Gastrocnemius medialis (tissue), 4 donors: ENCODE measurements at regions not wholly inside any gene's neighbourhood (a gene's known extent, or its start where the extent isn't known, plus 50 kb on each side); places are given as distances from the start of the nearest gene placed in this dataset.

Experiments used
- ATAC-seq, 2 donors: fragments of 150-250 bp; one replicate each; pipeline ENCODE4 v1.9.1; 2016
- DNase-seq, 2 donors: peaks; one replicate each; pipeline ENCODE4 v3.0.0-alpha.2; 2019
- H3K27ac ChIP-seq, 4 donors: fragments of 200-600 bp; sonication (generic); 1 replicate in 1 of 4; 2 replicates in 3 of 4; pipeline ENCODE4 v1.5.1; 2016 to 2018; ENCODE audit warnings: mild to moderate bottlenecking in 2 of 4, moderate library complexity in 1 of 4
- H3K27me3 ChIP-seq, 3 donors: fragments of 200-600 bp; sonication (generic) in 2 of 3; 1 replicate in 1 of 3; 2 replicates in 2 of 3; pipeline versions ENCODE4 v1.5.1 to v1.6.0; 2016 to 2019; ENCODE audit warnings: mild to moderate bottlenecking in 1 of 3, moderate library complexity in 1 of 3
- H3K36me3 ChIP-seq, 2 donors: fragments of 200-600 bp; sonication (generic) in 1 of 2; one replicate each; pipeline ENCODE4 v1.5.1; 2017 to 2018
- H3K4me1 ChIP-seq, 2 donors: fragments of 200-600 bp; sonication (generic) in 1 of 2; one replicate each; pipeline ENCODE4 v1.5.1; 2016 to 2017; ENCODE audit warnings: mild to moderate bottlenecking in 2 of 2
- H3K4me3 ChIP-seq, 4 donors: fragments of 200-600 bp; sonication (generic) in 3 of 4; 1 replicate in 1 of 4; 2 replicates in 3 of 4; pipeline ENCODE4 v1.5.1; 2016 to 2019; ENCODE audit warnings: mild to moderate bottlenecking in 2 of 4
- H3K9me3 ChIP-seq, 3 donors: fragments of 200-600 bp; sonication (generic) in 2 of 3; 1 replicate in 1 of 3; 2 replicates in 2 of 3; pipeline ENCODE4 v1.5.1; 2016 to 2019
- CTCF ChIP-seq, 5 experiments: fragments of 450-650 bp in 3 of 5; fragments of 200-600 bp in 2 of 5; sonication (generic) in 2 of 5; IDR thresholded peaks in 4 of 5; conservative IDR thresholded peaks in 1 of 5; 1 replicate in 4 of 5; 2 replicates in 1 of 5; pipeline ENCODE4 v1.5.1; 2016 to 2019; ENCODE audit warnings: antibody characterized with exemption in 5 of 5, mild to moderate bottlenecking in 3 of 5, moderate library complexity in 3 of 5
- POLR2A ChIP-seq, 2 donors: fragments of 450-650 bp; IDR thresholded peaks; one replicate each; pipeline ENCODE4 v1.6.1; 2017; ENCODE audit warnings: antibody characterized with exemption in 2 of 2, mild to moderate bottlenecking in 2 of 2, moderate library complexity in 2 of 2
- in situ Hi-C, 4 donors: fragments of 200-750 bp; cut with MboI; loops; one replicate each; pipeline versions ENCODE4 v1.15.0 to v1.8.0; 2017; ENCODE audit warnings: low sequenced_read_pairs in 4 of 4
- intact Hi-C: fragments of 100-400 bp; cut with DNase I; formaldehyde crosslinking; loops from one replicate; pipeline ENCODE4 v1.15.1; 2023; ENCODE audit warnings: low total_unique reads

GRCh38 chrX:71000139-71000538 is 68.0 kb downstream of the SNX12 start:
- intact Hi-C loops (no loop called here), in situ Hi-C loops (no loop called here)
- Histone ChIP-seq H3K27me3 (no peaks in the 10 kb centered on the region), H3K4me1 (no peaks in the 10 kb centered on the region), H3K9me3 (no peaks in the 10 kb centered on the region), H3K27ac (no peak overlapping the region), H3K4me3 (no peak overlapping the region), H3K36me3 (no peaks in the 10 kb centered on the region)
- no peak for ATAC-seq
- no peak for TF ChIP-seq CTCF (IDR thresholded peaks at IDR 0.05 in 4 of 5, conservative IDR thresholded peaks at IDR 0.05 in 1 of 5)
- TF ChIP-seq POLR2A (IDR thresholded peaks at IDR 0.05): no peak
- DNase-seq: no peak

GRCh38 chrX:70998411-70999027 is 67.6 kb upstream of the SLC7A3 start:
- DNase-seq (no peak), ATAC-seq (no peak)
- Histone ChIP-seq H3K4me1 (no peaks in the 10 kb centered on the region), H3K36me3 (no peaks in the 10 kb centered on the region), H3K27me3 (no peaks in the 10 kb centered on the region), H3K9me3 (no peaks in the 10 kb centered on the region), H3K4me3 (no peak overlapping the region), H3K27ac (no peak overlapping the region)
- intact Hi-C loops: no loop called here
- no peak for TF ChIP-seq POLR2A (IDR thresholded peaks at IDR 0.05)
- no peak for TF ChIP-seq CTCF (IDR thresholded peaks at IDR 0.05 in 4 of 5, conservative IDR thresholded peaks at IDR 0.05 in 1 of 5)
- in situ Hi-C loops: loop anchor here in 1 of 4 donors (25.0 kb wide), 1 partner anchor 164 kb away; no protein-coding TSS in a partner anchor

- no peaks in the 10 kb centered on the region for H3K36me3 ChIP-seq
- no peak overlapping the region for H3K4me3 ChIP-seq
- H3K4me1 ChIP-seq: no peaks in the 10 kb centered on the region
- ATAC-seq: no peak
- DNase-seq: no peak
- TF ChIP-seq POLR2A (IDR thresholded peaks at IDR 0.05) (no peak), CTCF (IDR thresholded peaks at IDR 0.05 in 4 of 5, conservative IDR thresholded peaks at IDR 0.05 in 1 of 5) (no peak)
- peaks cover 0 to 7% (median 0%) of the 10 kb centered on the region in 3 donors for H3K9me3 ChIP-seq
- H3K27ac ChIP-seq: no peak overlapping the region
- in situ Hi-C loops (loop anchor here in 1 of 4 donors (25.0 kb wide), 1 partner anchor 167 kb away; no protein-coding TSS in a partner anchor), intact Hi-C loops (no loop called here)
- H3K27me3 ChIP-seq: no peaks in the 10 kb centered on the region
These were observed 64.4 kb upstream of the SLC7A3 start for GRCh38 chrX:70995338-70995737.

GRCh38 chrX:70988425-70988824 is 57.5 kb upstream of the SLC7A3 start:
- in situ Hi-C loops (loop anchor here in 1 of 4 donors (25.0 kb wide), 1 partner anchor 174 kb away; no protein-coding TSS in a partner anchor), intact Hi-C loops (no loop called here)
- no peaks in the 10 kb centered on the region for H3K4me1 ChIP-seq
- H3K27ac ChIP-seq: no peak overlapping the region
- H3K27me3 ChIP-seq: no peaks in the 10 kb centered on the region
- DNase-seq (no peak), ATAC-seq (no peak)
- TF ChIP-seq POLR2A (IDR thresholded peaks at IDR 0.05) (no peak), CTCF (IDR thresholded peaks at IDR 0.05 in 4 of 5, conservative IDR thresholded peaks at IDR 0.05 in 1 of 5) (no peak)
- no peaks in the 10 kb centered on the region for H3K36me3 ChIP-seq
- no peak overlapping the region for H3K4me3 ChIP-seq
- H3K9me3 ChIP-seq: peaks cover 0 to 7% (median 0%) of the 10 kb centered on the region in 3 donors
